Panc1 (cell line): ENCODE measurements at regions not wholly inside any gene's neighbourhood (a gene's known extent, or its start where the extent isn't known, plus 50 kb on each side); places are given as distances from the start of the nearest gene placed in this dataset.

Source experiments
- ATAC-seq: fragments of 200-7000 bp; cut with Tn5 transposase; 2 replicates; pipeline ENCODE4 v1.9.1; 2020; ENCODE audit warnings: mild to moderate bottlenecking, moderate library complexity
- BruUV-seq: library from RNA; stranded (reverse); fragments of 400-500 nt; replicated peaks from 2 replicates; lab custom pipeline; 2021; lab: Mats Ljungman, UMichigan
- CTCF ChIA-PET: fragments of 300-600 bp; sonication (Branson Sonifier 250); formaldehyde crosslinking; loops from one replicate; lab custom pipeline; 2022; ENCODE audit warnings: antibody characterized with exemption; lab: Charles Lee
- POLR2A ChIA-PET: fragments of 300-600 bp; sonication (Branson Sonifier 250); formaldehyde crosslinking; loops from one replicate; lab custom pipeline; 2022; ENCODE audit warnings: antibody characterized with exemption; lab: Charles Lee
- DNase-seq: peaks from one replicate; pipeline ENCODE4 v3.0.0-alpha.2; 2010; ENCODE audit warnings: low read depth, low spot score
- H3K27ac ChIP-seq: 2 replicates; pipeline ENCODE4 v1.5.1; 2011; ENCODE audit warnings: mild to moderate bottlenecking, low read length, inconsistent platforms
- H3K27me3 ChIP-seq: fragments of 200-500 bp; sonication (Bioruptor generic); 2 replicates; pipeline ENCODE4 v1.6.0; 2014; ENCODE audit warnings: low read length, inconsistent platforms; ENCODE audit not compliant: control insufficient read depth, insufficient read depth
- H3K36me3 ChIP-seq: fragments of 200-500 bp; sonication (Bioruptor generic); 2 replicates; pipeline ENCODE4 v1.5.1; 2014; ENCODE audit warnings: inconsistent platforms, mild to moderate bottlenecking, low read length, moderate library complexity; ENCODE audit not compliant: control insufficient read depth, insufficient read depth
- H3K4me1 ChIP-seq: 2 replicates; pipeline ENCODE4 v1.5.1; 2011; ENCODE audit warnings: inconsistent platforms, mild to moderate bottlenecking, low read length, moderate library complexity; ENCODE audit not compliant: control insufficient read depth, insufficient read depth
- H3K4me3 ChIP-seq, 2 experiments: 2 replicates each; pipeline ENCODE4 v1.5.1; 2011 to 2012; ENCODE audit warnings: low read depth in 2 of 2, low read length in 2 of 2, mild to moderate bottlenecking in 2 of 2, inconsistent platforms in 1 of 2, moderate library complexity in 1 of 2
- H3K9me3 ChIP-seq: fragments of 200-500 bp; sonication (Bioruptor generic); 2 replicates; pipeline ENCODE4 v1.5.1; 2014; ENCODE audit warnings: low read depth, mild to moderate bottlenecking, inconsistent platforms, low read length, moderate library complexity; ENCODE audit not compliant: control insufficient read depth, insufficient read depth
- CTCF ChIP-seq: fragments of 450-650 bp; IDR thresholded peaks from 2 replicates; pipeline ENCODE4 v1.5.1; 2017; ENCODE audit warnings: mild to moderate bottlenecking
- POLR2AphosphoS5 ChIP-seq: IDR thresholded peaks from 2 replicates; pipeline ENCODE4 v1.6.1; 2012; ENCODE audit warnings: mild to moderate bottlenecking, low read depth, low read length, moderate library complexity
- REST ChIP-seq, 2 experiments: IDR thresholded peaks; 2 replicates each; pipeline ENCODE4 v1.6.1; 2011 to 2012; ENCODE audit warnings: low read depth in 2 of 2, control low read depth in 1 of 2, low read length in 1 of 2, mild to moderate bottlenecking in 1 of 2, moderate library complexity in 1 of 2; ENCODE audit not compliant: insufficient read depth in 1 of 2
- SIN3A ChIP-seq: IDR thresholded peaks from 2 replicates; pipeline ENCODE4 v1.6.1; 2012; ENCODE audit warnings: low read depth, mild to moderate bottlenecking, low read length, moderate library complexity, borderline replicate concordance; ENCODE audit not compliant: insufficient read depth
- TCF7L2 ChIP-seq: IDR thresholded peaks from 2 replicates; pipeline ENCODE4 v1.6.1; 2011; ENCODE audit warnings: mild to moderate bottlenecking, low read depth, low read length, inconsistent platforms
- in situ Hi-C: cut with HindIII; loops from 2 replicates; pipeline ENCODE4 v1.10.0; 2016; ENCODE audit warnings: low sequenced_read_pairs, low pct_unique_long_range_greater_than_20kb
- intact Hi-C: fragments of 100-400 bp; cut with micrococcal nuclease; formaldehyde crosslinking; loops from one replicate; pipeline ENCODE4 v1.10.0; 2022; ENCODE audit not compliant: unreplicated experiment

GRCh38 chr11:104666624-104667023, 231.6 kb downstream of the CASP12 start:
- no TSS peak for BruUV-seq
- in situ Hi-C loops (no loop called here), intact Hi-C loops (no loop called here)
- ChIA-PET POLR2A (no interaction called here), CTCF (interaction anchor here (0.6 kb wide), 1 partner anchor 975 kb away, joined by 4 read pairs; no protein-coding TSS in a partner anchor)
- no peaks in the 10 kb centered on the region for H3K4me1 ChIP-seq
- no peaks in the 10 kb centered on the region for H3K27me3 ChIP-seq
- no peak for DNase-seq
- no peak overlapping the region for H3K4me3 ChIP-seq
- TF ChIP-seq REST (IDR thresholded peaks at IDR 0.05; ENCODE audit: insufficient read depth in 1 of 2, low read depth in 2 of 2, low read length in 1 of 2) (no peak), CTCF (no peak), POLR2AphosphoS5 (no peak), SIN3A (no peak), TCF7L2 (no peak)
- no peaks in the 10 kb centered on the region for H3K9me3 ChIP-seq
- H3K27ac ChIP-seq = no peak overlapping the region
- no peak for ATAC-seq
- no peaks in the 10 kb centered on the region for H3K36me3 ChIP-seq

- Histone ChIP-seq H3K9me3 (no peaks in the 10 kb centered on the region), H3K4me1 (no peaks in the 10 kb centered on the region), H3K27ac (no peak overlapping the region), H3K4me3 (no peak overlapping the region), H3K27me3 (no peaks in the 10 kb centered on the region), H3K36me3 (no peaks in the 10 kb centered on the region)
- ChIA-PET POLR2A (no interaction called here), CTCF (no interaction called here)
- DNase-seq (no peak), ATAC-seq (no peak)
- intact Hi-C loops = no loop called here
- in situ Hi-C loops = no loop called here
- BruUV-seq = no TSS peak
- no peak for TF ChIP-seq CTCF
- TF ChIP-seq REST (IDR thresholded peaks at IDR 0.05; ENCODE audit: insufficient read depth in 1 of 2, low read depth in 2 of 2, low read length in 1 of 2) = no peak
- TF ChIP-seq SIN3A = no peak
- TF ChIP-seq TCF7L2 = no peak
- no peak for TF ChIP-seq POLR2AphosphoS5
Observed at GRCh38 chr11:104665641-104666040, 232.6 kb downstream of the CASP12 start.
